Muscle of leg (tissue), 3 donors: ENCODE measurements at regions not wholly inside any gene's neighbourhood (a gene's known extent, or its start where the extent isn't known, plus 50 kb on each side); places are given as distances from the start of the nearest gene placed in this dataset.

Experiments used
- DNase-seq: peaks from one replicate; pipeline ENCODE4 v3.0.0; 2013
- H3K27ac ChIP-seq: one replicate; pipeline ENCODE4 v1.5.1; 2013; ENCODE audit warnings: mild to moderate bottlenecking, low read length, control low read depth
- H3K27me3 ChIP-seq: one replicate; pipeline ENCODE4 v1.6.1; 2013; ENCODE audit warnings: low read length; ENCODE audit not compliant: control insufficient read depth, insufficient read depth
- H3K36me3 ChIP-seq: one replicate; pipeline ENCODE4 v1.6.1; 2013; ENCODE audit warnings: low read length; ENCODE audit not compliant: control insufficient read depth, insufficient read depth
- H3K4me1 ChIP-seq: one replicate; pipeline ENCODE4 v1.6.1; 2013; ENCODE audit warnings: low read length; ENCODE audit not compliant: control insufficient read depth, insufficient read depth
- H3K4me3 ChIP-seq: one replicate; pipeline ENCODE4 v1.5.1; 2013; ENCODE audit warnings: low read length, control low read depth
- H3K9me3 ChIP-seq: replicated peaks from 2 replicates; pipeline ENCODE4 v1.6.1; 2013; ENCODE audit warnings: low read depth, low read length; ENCODE audit not compliant: control insufficient read depth
- WGBS: methylation state at CpG from one replicate; pipeline ENCODE4 v1.1.5; 2013; ENCODE audit warnings: missing lambda C conversion rate; ENCODE audit not compliant: insufficient coverage; 5-methylcytosine and 5-hydroxymethylcytosine counted together

DNA sequence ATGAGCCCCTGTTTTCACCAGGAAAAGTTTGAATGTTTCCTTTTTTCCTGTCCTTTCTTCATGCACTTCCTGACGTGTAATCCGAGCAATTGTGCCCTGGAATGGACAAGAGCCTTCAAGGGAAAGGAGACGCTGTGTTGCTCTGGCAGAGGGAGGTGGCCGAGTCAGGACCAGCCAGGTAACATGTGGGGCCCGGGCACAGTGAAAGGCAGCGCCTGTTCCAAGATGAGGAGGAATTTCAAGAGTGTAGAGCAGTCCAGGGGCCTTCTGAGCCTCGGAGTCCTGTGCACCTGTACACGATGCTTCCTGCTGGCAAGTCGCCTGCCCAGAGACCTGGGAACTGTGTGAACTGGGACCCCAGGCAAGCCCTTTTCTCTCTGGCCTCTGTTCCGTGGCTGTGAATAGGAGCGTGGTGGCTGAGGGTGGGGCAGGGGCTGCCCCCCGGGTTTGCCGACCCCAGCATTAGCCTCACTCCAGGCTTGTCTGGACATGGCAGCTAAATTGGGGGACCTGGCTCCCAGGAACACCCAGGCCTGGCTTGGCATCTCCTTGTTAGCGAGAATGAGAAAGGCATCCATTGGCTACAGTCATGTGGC lies 92.0 kb downstream of the MYEOV start:
- no peaks in the 10 kb centered on the region for H3K36me3 ChIP-seq
- peaks cover 2% of the 10 kb centered on the region for H3K27me3 ChIP-seq
- H3K27ac ChIP-seq: no peak overlapping the region
- peaks cover 10% of the 10 kb centered on the region for H3K9me3 ChIP-seq
- 74% methylated on average over 9 of the region's 14 CpGs for WGBS
- H3K4me1 ChIP-seq: peaks cover 45% of the 10 kb centered on the region
- no peak overlapping the region for H3K4me3 ChIP-seq
- DNase-seq: no peak

DNA sequence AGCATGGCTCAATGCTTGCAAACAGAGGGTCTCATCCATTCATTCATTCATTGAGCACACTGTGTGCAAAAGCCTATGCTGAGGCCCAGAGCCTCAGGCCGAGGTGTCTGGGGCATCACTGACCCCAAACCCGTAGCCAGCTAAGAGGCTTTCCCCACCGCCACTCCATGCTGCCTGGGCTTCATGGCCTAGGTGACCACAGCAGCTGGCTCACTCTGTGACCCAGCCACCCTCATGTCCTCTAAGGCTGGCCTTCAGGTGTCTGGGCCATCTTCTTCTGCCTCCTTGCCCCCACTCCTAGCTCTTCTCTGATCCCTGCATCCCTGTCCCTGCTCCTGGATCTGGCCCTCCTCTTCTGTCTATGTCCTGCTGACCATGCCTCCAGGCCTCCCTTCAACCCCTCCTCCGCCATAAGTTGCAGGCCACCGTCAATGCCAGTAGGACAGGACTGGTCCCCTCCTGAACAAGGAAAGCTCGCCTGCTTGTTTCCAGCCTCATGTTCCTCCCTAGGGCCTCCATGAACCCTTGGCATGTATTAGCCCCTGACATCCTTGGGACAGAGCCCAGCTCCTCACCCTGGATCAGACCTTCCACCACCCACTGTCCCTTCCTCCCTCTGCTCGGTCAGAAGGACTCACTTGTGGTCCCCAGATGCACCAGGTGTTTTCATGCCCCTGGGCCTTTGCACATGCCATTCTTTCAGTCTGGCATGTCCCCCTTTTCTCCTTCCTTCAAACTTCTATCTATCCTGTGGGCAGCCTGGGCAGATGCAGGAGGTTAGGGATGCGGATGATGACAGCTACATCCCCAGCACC lies 92.8 kb downstream of the MYEOV start:
- WGBS: 96% methylated on average over 7 of the region's 8 CpGs
- Histone ChIP-seq H3K27me3 (peaks cover 2% of the 10 kb centered on the region), H3K36me3 (no peaks in the 10 kb centered on the region), H3K4me3 (no peak overlapping the region), H3K27ac (no peak overlapping the region), H3K4me1 (peaks cover 37% of the 10 kb centered on the region), H3K9me3 (peaks cover 10% of the 10 kb centered on the region)
- no peak for DNase-seq

DNA sequence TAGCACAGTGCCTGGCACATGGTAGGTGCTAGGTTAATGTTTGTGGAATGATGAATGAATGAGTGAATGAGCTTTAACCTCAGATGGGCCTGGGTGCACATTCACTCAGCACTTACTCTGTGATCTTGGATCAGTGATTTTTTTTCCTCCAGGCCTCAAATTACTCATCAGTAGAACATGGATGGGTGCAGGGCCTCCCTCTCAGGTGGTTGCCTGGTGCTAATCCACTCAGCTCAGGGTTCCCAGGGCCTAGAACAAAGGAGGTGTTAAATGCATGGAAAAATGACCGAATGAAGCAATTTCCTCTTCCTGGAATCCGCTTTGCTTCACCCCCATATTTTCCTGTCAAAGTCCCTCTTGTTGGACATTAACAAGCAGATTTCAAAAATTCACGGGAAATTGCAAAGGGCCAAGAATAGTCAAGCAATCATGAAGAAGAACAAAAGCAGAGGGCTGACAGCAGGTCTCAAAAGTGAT lies 93.5 kb downstream of the MYEOV start:
- no peak for DNase-seq
- H3K27ac ChIP-seq: no peak overlapping the region
- peaks cover 10% of the 10 kb centered on the region for H3K9me3 ChIP-seq
- H3K27me3 ChIP-seq: peaks cover 2% of the 10 kb centered on the region
- no peak overlapping the region for H3K4me3 ChIP-seq
- H3K36me3 ChIP-seq: no peaks in the 10 kb centered on the region
- peaks cover 31% of the 10 kb centered on the region for H3K4me1 ChIP-seq
- no CpG with 5 or more reads among the region's 3 CpGs for WGBS

DNA sequence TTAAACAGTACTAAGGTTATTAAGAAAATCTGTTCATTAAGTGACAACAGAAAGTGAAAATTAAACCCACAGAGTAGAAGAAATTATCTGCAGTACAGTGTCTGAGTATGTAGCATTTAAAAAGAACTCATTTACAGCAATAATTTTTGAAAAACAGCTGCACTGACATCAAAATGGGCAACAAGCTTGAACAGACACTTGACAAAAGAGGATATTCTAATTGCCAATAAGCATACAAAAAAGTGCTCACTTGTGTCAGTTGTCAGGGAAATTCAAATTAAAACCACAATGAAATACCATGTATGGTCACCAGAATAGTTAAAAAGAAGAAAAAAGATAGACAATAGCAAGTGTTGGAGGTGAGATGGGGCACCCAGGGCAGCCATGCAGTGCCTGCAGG lies 93.3 kb upstream of the LINC01488 start:
- H3K4me1 ChIP-seq: peaks cover 24% of the 10 kb centered on the region
- no peak overlapping the region for H3K27ac ChIP-seq
- no peak for DNase-seq
- H3K36me3 ChIP-seq: no peaks in the 10 kb centered on the region
- H3K27me3 ChIP-seq: peaks cover 2% of the 10 kb centered on the region
- H3K4me3 ChIP-seq: no peak overlapping the region
- peaks cover 10% of the 10 kb centered on the region for H3K9me3 ChIP-seq

DNA sequence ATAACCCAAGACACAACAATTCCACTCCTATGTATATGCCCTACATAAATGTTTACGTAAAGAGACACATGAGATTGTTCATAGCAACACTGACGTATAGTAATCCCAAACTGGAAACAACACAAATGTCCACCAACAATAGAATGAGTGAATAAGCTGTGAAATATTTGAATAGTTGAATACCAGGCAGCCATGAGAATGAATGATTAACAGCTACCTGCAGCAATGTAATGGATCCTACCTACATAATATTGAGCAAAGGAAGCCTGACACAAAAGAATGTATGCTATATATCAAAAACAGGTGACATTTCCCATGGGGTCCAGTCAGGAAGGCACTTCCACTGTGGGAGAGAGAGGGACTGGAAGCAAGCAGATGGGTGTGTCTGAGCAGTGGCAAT lies 92.8 kb upstream of the LINC01488 start:
- no peak overlapping the region for H3K27ac ChIP-seq
- peaks cover 19% of the 10 kb centered on the region for H3K4me1 ChIP-seq
- H3K27me3 ChIP-seq: peaks cover 2% of the 10 kb centered on the region
- no peak for DNase-seq
- peaks cover 10% of the 10 kb centered on the region for H3K9me3 ChIP-seq
- H3K4me3 ChIP-seq: no peak overlapping the region
- WGBS: no CpG with 5 or more reads among the region's 2 CpGs
- no peaks in the 10 kb centered on the region for H3K36me3 ChIP-seq

DNA sequence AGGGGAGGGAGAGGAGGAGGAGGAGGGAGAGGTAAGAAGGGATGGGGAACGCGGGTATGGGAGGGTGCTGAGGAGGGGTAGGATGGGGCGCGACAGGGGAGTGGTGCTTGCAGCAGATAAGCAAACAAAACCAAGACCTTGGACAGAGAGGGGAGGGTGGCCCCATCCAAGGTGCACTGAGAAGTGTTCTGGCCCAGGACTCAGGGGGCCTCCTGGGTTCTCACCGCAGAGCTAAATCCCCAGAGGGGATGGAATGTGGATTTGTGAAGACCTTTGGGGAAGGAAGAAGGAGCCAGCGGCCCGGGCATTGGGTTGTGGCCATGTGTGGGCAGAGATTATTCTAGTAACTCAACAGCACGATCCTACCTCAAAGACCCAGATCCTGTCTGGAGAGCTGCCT lies 90.9 kb upstream of the LINC01488 start:
- no peak for DNase-seq
- 48% methylated on average over 6 of the region's 8 CpGs for WGBS
- peaks cover 2% of the 10 kb centered on the region for H3K27me3 ChIP-seq

DNA sequence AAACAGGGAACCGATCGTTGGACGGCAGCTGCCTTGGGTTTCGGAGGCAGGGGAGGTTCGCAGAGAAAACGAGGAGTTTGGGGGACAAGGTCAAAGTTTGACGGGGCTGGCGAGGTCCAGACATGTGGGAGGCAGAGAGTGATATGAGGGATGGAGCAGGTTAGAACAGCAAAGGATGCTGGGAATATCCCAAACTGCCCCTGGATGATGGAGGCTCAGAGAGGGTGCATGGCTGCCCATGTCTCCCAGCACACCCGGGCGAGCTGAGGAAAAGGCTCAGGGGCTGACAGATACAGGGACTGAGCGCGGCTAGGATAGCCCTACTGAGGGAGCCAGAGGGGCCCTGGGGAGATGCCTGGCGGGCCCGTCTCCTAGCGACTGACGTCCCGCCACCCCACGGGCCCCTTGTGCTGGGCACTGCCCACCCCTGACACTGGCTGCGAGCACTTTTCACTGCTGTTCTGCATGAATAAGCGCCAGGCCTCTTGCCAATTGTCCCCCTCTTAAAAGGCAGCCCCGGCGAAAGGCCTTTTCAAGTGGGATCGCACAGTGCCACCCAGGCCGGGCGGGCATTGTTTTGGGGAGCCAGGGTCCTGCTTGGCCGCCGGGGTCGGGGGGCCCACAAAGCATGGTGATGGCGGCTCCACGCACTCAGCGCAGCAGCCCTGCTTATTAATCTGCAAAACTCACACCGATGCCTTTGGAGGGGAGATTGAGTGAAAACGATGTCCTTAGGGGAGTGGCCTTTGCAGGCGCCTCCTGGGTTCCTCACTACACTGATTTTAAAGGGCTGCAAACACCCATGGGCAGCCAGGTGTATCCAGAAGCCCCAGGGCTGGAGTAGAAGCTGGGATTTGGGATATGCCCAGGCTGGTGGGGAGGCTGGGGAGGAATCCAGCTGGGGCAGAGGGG lies 90.0 kb upstream of the LINC01488 start:
- no peak overlapping the region for H3K27ac ChIP-seq
- WGBS: 84% methylated on average over 28 of the region's 34 CpGs
- peaks cover 21% of the 10 kb centered on the region for H3K4me1 ChIP-seq
- no peak for DNase-seq
- peaks cover 10% of the 10 kb centered on the region for H3K9me3 ChIP-seq
- no peaks in the 10 kb centered on the region for H3K36me3 ChIP-seq
- no peak overlapping the region for H3K4me3 ChIP-seq
- H3K27me3 ChIP-seq: peaks cover 2% of the 10 kb centered on the region

More for the DNA sequence above, 90.9 kb upstream of the LINC01488 start:
- H3K4me3 ChIP-seq: no peak overlapping the region
- H3K27ac ChIP-seq: no peak overlapping the region
- H3K4me1 ChIP-seq: peaks cover 17% of the 10 kb centered on the region
- H3K9me3 ChIP-seq: peaks cover 10% of the 10 kb centered on the region
- H3K36me3 ChIP-seq: no peaks in the 10 kb centered on the region

DNA sequence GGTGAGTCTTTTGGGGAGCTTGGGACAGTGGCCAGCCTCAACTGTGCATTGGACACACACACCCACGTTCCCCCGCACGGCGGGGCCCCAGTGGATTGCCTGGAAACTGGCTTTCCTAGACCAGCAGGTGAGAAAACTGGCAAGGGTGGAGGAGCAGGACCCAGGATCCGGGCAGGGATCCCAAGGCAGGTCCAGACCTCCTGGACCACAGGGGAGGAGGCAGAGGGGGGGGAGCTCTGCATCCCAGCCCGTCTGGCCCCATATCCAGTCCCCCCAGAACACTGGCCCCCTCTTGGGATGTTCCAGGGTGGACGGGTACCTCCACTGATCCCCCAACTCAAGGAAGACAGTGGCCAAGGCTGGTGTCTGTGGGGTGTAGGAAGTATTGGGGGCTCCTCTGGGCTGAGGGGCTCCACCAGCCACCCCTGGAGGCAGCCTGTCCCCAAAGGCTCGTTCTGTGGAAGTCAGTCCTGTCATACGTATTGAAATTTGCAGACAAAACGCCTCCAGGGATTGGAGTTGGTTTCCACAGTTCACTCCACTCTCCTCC lies 89.3 kb upstream of the LINC01488 start:
- DNase-seq: no peak
- Histone ChIP-seq H3K4me1 (peaks cover 21% of the 10 kb centered on the region), H3K36me3 (no peaks in the 10 kb centered on the region), H3K4me3 (no peak overlapping the region), H3K27ac (no peak overlapping the region), H3K9me3 (peaks cover 10% of the 10 kb centered on the region), H3K27me3 (peaks cover 2% of the 10 kb centered on the region)
- 80% methylated on average over 1 of the region's 10 CpGs for WGBS

DNA sequence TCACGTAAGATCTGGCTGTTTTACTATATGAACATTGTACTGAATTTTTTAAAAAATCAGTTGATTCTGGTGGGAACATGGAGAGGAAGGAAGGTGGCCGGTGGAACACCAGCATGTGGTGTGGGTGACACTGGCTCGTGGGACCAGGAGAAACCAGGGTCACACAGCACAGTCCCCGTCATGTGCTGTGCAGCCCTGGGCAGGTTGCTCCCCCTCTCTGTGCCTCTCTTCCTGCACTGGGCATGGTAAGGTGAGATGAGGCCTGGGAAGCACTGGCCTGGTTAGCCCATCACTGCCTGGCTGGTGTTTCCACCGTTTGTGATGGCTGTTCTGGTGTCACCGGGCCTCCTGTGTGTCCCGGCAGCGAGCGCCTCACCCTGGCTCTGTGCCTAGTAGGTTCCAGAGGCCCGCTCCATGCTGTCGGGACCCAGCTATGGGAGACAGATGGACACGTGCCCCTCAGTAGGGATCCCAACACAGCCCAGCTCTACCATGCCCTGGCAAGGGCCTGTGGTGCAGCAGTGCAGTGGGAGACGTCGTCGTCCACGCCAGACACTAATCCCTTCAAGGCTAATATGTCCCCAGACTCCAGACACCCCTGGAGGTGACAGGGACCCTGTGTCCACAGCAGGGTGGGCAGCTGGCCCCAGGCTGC lies 88.2 kb upstream of the LINC01488 start:
- no peak overlapping the region for H3K27ac ChIP-seq
- WGBS: 83% methylated on average over 12 of the region's 16 CpGs
- H3K36me3 ChIP-seq: no peaks in the 10 kb centered on the region
- peaks cover 6% of the 10 kb centered on the region for H3K9me3 ChIP-seq
- no peak overlapping the region for H3K4me3 ChIP-seq
- peaks cover 22% of the 10 kb centered on the region for H3K4me1 ChIP-seq
- peaks cover 2% of the 10 kb centered on the region for H3K27me3 ChIP-seq
- no peak for DNase-seq
